PC-9 (cell line): ENCODE measurements at regions not wholly inside any gene's neighbourhood (a gene's known extent, or its start where the extent isn't known, plus 50 kb on each side); places are given as distances from the start of the nearest gene placed in this dataset.
A peak's percentile ranks its signal among the peaks of the same experiment; 100 is the strongest.

Experiments used
- BruUV-seq: library from RNA; stranded (reverse); fragments of 400-500 nt; replicated peaks from 2 replicates; lab custom pipeline; 2021; lab: Mats Ljungman, UMichigan
- CTCF ChIA-PET: fragments of 300-600 bp; sonication (Branson Sonifier 250); formaldehyde crosslinking; loops from one replicate; lab custom pipeline; 2022; ENCODE audit warnings: antibody characterized with exemption; lab: Charles Lee
- POLR2A ChIA-PET: fragments of 300-600 bp; sonication (Branson Sonifier 250); formaldehyde crosslinking; loops from one replicate; lab custom pipeline; 2022; ENCODE audit warnings: antibody characterized with exemption; ENCODE audit not compliant: unreplicated experiment; lab: Charles Lee
- DNase-seq, 2 experiments: peaks; one replicate each; pipeline versions ENCODE4 v3.0.0 to v3.0.0-alpha.2; 2015 to 2022; ENCODE audit warnings: mixed read lengths in 1 of 2
- H2AFZ ChIP-seq: fragments of 200-600 bp; sonication (generic); 2 replicates; pipeline ENCODE4 v1.8.1; 2017; ENCODE audit warnings: antibody characterized with exemption
- H3F3A ChIP-seq: fragments of 200-600 bp; sonication (generic); 2 replicates; pipeline ENCODE4 v1.8.1; 2017; ENCODE audit warnings: antibody characterized with exemption, mild to moderate bottlenecking, low read depth; ENCODE audit not compliant: insufficient read depth
- H3K27ac ChIP-seq: fragments of 200-600 bp; sonication (generic); 2 replicates; pipeline ENCODE4 v1.6.1; 2016; ENCODE audit warnings: mixed run types
- H3K27me3 ChIP-seq: fragments of 200-600 bp; sonication (generic); 2 replicates; pipeline ENCODE4 v1.6.1; 2016; ENCODE audit warnings: low read depth, mixed run types; ENCODE audit not compliant: insufficient read depth
- H3K36me3 ChIP-seq: fragments of 200-600 bp; sonication (generic); 2 replicates; pipeline ENCODE4 v1.6.1; 2016; ENCODE audit warnings: low read depth, mixed run types
- H3K4me1 ChIP-seq: fragments of 200-600 bp; sonication (generic); replicated peaks from 2 replicates; pipeline ENCODE4 v1.6.1; 2016; ENCODE audit warnings: mixed run types; ENCODE audit not compliant: insufficient read depth
- H3K4me2 ChIP-seq: fragments of 200-600 bp; sonication (generic); 2 replicates; pipeline ENCODE4 v1.6.1; 2017; ENCODE audit warnings: mixed run types
- H3K4me3 ChIP-seq: fragments of 200-600 bp; sonication (generic); 2 replicates; pipeline ENCODE4 v1.6.1; 2016; ENCODE audit warnings: mixed run types
- H3K79me2 ChIP-seq: fragments of 200-600 bp; sonication (generic); 2 replicates; pipeline ENCODE4 v1.6.1; 2017; ENCODE audit warnings: low read depth, mixed run types
- H3K9me2 ChIP-seq: fragments of 200-600 bp; sonication (generic); 2 replicates; pipeline ENCODE4 v1.8.1; 2017; ENCODE audit warnings: mild to moderate bottlenecking; ENCODE audit not compliant: insufficient read depth
- H3K9me3 ChIP-seq: fragments of 200-600 bp; sonication (generic); 2 replicates; pipeline ENCODE4 v1.8.1; 2016; ENCODE audit warnings: low read depth; ENCODE audit not compliant: insufficient read depth
- H4K20me1 ChIP-seq: fragments of 200-600 bp; sonication (generic); 2 replicates; pipeline ENCODE4 v1.8.1; 2017; ENCODE audit not compliant: insufficient read depth
- EZH2 ChIP-seq: fragments of 200-600 bp; sonication (generic); IDR thresholded peaks from 2 replicates; pipeline ENCODE4 v1.8.0; 2017; ENCODE audit warnings: antibody characterized with exemption, low read depth
- intact Hi-C: fragments of 100-400 bp; cut with micrococcal nuclease; formaldehyde crosslinking; loops from one replicate; pipeline ENCODE4 v1.10.0; 2022; ENCODE audit not compliant: unreplicated experiment
- TF ChIP-seq, protein P1 (sequence below): fragments of 200-600 bp; sonication (generic); conservative IDR thresholded peaks from 2 replicates; pipeline ENCODE4 v1.6.1; 2017; ENCODE audit warnings: mixed run types, antibody characterized with exemption, mild to moderate bottlenecking, moderate library complexity

DNA sequence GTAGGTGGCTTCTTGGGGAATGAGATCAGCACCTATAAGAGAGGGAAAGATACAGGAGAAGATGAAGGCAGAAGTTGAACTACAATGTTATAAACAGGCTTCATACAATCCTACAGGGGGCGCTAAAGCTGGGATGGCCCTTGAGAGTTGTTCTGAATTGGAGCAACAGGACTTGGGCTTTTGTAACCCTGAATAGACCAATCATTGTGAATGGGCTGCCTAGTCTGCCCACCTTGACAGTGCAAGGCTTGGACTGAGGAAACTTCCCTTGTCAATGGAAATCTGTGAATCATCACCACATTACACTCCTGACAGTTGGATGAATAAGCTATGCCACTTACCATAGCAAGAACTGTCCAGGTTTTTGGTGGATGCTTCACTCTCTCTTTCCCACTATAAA, 306.1 kb downstream of the KCNC2 start:
- Histone ChIP-seq H3K4me2 (no peak overlapping the region), H3K9me2 (no peaks in the 10 kb centered on the region), H3K9me3 (no peaks in the 10 kb centered on the region), H4K20me1 (no peaks in the 10 kb centered on the region), H2AFZ (no peak overlapping the region), H3K79me2 (no peaks in the 10 kb centered on the region), H3K36me3 (no peaks in the 10 kb centered on the region), H3K27ac (no peak overlapping the region), H3K4me1 (no peaks in the 10 kb centered on the region), H3F3A (no peaks in the 10 kb centered on the region), H3K27me3 (no peaks in the 10 kb centered on the region), H3K4me3 (no peak overlapping the region)
- TF ChIP-seq, protein P1, sequence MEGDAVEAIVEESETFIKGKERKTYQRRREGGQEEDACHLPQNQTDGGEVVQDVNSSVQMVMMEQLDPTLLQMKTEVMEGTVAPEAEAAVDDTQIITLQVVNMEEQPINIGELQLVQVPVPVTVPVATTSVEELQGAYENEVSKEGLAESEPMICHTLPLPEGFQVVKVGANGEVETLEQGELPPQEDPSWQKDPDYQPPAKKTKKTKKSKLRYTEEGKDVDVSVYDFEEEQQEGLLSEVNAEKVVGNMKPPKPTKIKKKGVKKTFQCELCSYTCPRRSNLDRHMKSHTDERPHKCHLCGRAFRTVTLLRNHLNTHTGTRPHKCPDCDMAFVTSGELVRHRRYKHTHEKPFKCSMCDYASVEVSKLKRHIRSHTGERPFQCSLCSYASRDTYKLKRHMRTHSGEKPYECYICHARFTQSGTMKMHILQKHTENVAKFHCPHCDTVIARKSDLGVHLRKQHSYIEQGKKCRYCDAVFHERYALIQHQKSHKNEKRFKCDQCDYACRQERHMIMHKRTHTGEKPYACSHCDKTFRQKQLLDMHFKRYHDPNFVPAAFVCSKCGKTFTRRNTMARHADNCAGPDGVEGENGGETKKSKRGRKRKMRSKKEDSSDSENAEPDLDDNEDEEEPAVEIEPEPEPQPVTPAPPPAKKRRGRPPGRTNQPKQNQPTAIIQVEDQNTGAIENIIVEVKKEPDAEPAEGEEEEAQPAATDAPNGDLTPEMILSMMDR = peak; percentile 39; the same call in 1 of the 2 replicates
- no peak for TF ChIP-seq EZH2
- POLR2A ChIA-PET = no interaction called here
- no peak for DNase-seq
- CTCF ChIA-PET = no interaction called here
- no TSS peak for BruUV-seq
- intact Hi-C loops = no loop called here

DNA sequence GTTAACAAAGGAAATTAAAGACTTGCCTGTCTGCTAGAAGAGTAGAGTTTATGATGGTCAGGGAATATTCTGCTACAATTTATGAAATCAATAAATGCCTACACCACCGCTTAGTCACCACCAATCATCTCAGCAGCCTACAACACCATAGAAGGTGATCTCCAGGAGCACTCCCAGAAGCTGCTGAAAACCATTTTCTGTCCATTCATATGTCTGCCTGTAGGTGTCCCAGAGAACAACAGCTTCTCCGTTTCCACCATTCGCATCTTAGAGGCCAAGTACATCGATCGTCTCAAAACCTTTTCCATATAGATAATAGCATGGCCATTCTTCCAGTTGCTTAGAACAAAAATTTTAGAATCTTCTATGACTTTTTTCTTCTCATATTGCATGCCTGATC, 303.4 kb downstream of the KCNC2 start:
- Histone ChIP-seq H4K20me1 (no peaks in the 10 kb centered on the region), H3K4me3 (no peak overlapping the region), H3K27ac (no peak overlapping the region), H3K79me2 (no peaks in the 10 kb centered on the region), H3K9me3 (no peaks in the 10 kb centered on the region), H3K36me3 (no peaks in the 10 kb centered on the region), H3K9me2 (no peaks in the 10 kb centered on the region), H3K4me1 (no peaks in the 10 kb centered on the region), H2AFZ (no peak overlapping the region), H3K4me2 (no peak overlapping the region), H3F3A (no peaks in the 10 kb centered on the region), H3K27me3 (no peaks in the 10 kb centered on the region)
- ChIA-PET POLR2A (interaction anchor here (0.5 kb wide), 1 partner anchor 284 kb away, joined by 3 read pairs; no protein-coding TSS in a partner anchor), CTCF (no interaction called here)
- TF ChIP-seq, protein P1 = no peak
- TF ChIP-seq EZH2 = no peak
- no peak for DNase-seq
- BruUV-seq = no TSS peak
- intact Hi-C loops = no loop called here

DNA sequence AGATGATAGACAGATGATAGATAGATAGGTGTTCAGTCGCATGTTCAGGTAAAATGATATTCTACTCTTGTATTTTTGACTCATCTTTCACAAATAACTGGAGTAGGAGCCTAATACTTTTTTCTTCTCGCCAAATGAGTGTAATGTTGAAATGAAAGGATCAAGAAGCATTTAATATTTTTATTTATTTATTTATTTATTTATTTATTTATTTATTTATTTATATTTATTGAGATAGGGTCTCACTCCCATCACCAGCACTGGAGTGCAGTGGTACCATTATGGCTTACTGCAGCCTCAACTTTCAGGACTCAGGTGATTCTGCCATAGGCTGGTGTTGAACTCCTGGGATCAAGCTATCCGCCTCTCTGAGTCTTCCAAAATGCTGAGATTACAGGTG, 298.8 kb downstream of the KCNC2 start:
- Histone ChIP-seq H3K27me3 (no peaks in the 10 kb centered on the region), H2AFZ (no peak overlapping the region), H3K9me3 (no peaks in the 10 kb centered on the region), H3K4me1 (no peaks in the 10 kb centered on the region), H3K4me3 (no peak overlapping the region), H3K79me2 (no peaks in the 10 kb centered on the region), H3K36me3 (no peaks in the 10 kb centered on the region), H3K9me2 (no peaks in the 10 kb centered on the region), H3K4me2 (no peak overlapping the region), H4K20me1 (no peaks in the 10 kb centered on the region), H3K27ac (no peak overlapping the region), H3F3A (no peaks in the 10 kb centered on the region)
- POLR2A ChIA-PET = no interaction called here
- intact Hi-C loops = no loop called here
- CTCF ChIA-PET = no interaction called here
- no peak for TF ChIP-seq EZH2
- TF ChIP-seq, protein P1 = no peak
- DNase-seq = no peak
- no TSS peak for BruUV-seq
